GM23248 (cell line): ENCODE measurements at regions not wholly inside any gene's neighbourhood (a gene's known extent, or its start where the extent isn't known, plus 50 kb on each side); places are given as distances from the start of the nearest gene placed in this dataset.
"Not testable (repeated sequence)": the region's sequence is repeated elsewhere in the genome, so short reads cannot be mapped to it uniquely, and the experiment has no call there.

ENCODE experiments used
- DNase-seq: peaks from one replicate; pipeline ENCODE4 v3.0.0-alpha.2; 2015
- H2AFZ ChIP-seq: fragments of 200-600 bp; sonication (generic); 2 replicates; pipeline ENCODE4 v1.6.1; 2016; ENCODE audit warnings: antibody characterized with exemption
- H3F3A ChIP-seq: fragments of 200-600 bp; sonication (generic); 2 replicates; pipeline ENCODE4 v1.6.1; 2016; ENCODE audit warnings: mild to moderate bottlenecking, antibody characterized with exemption, mixed run types; ENCODE audit not compliant: insufficient read depth
- H3K27ac ChIP-seq: fragments of 200-600 bp; sonication (generic); 2 replicates; pipeline ENCODE4 v1.5.1; 2016; ENCODE audit warnings: mild to moderate bottlenecking
- H3K27me3 ChIP-seq: fragments of 200-600 bp; sonication (generic); replicated peaks from 2 replicates; pipeline ENCODE4 v1.6.1; 2016; ENCODE audit warnings: mild to moderate bottlenecking; ENCODE audit not compliant: insufficient read depth
- H3K36me3 ChIP-seq: fragments of 200-600 bp; sonication (generic); 2 replicates; pipeline ENCODE4 v1.6.1; 2016; ENCODE audit warnings: low read depth, mild to moderate bottlenecking
- H3K4me1 ChIP-seq: fragments of 200-600 bp; sonication (generic); 2 replicates; pipeline ENCODE4 v1.6.1; 2016; ENCODE audit warnings: mild to moderate bottlenecking; ENCODE audit not compliant: insufficient read depth
- H3K4me2 ChIP-seq: fragments of 200-600 bp; sonication (generic); one replicate; pipeline ENCODE4 v1.6.1; 2016; ENCODE audit warnings: mild to moderate bottlenecking; ENCODE audit not compliant: unreplicated experiment
- H3K4me3 ChIP-seq: fragments of 200-600 bp; sonication (generic); 2 replicates; pipeline ENCODE4 v1.5.1; 2016; ENCODE audit warnings: mild to moderate bottlenecking
- H3K79me2 ChIP-seq: fragments of 200-600 bp; sonication (generic); 2 replicates; pipeline ENCODE4 v1.6.1; 2016; ENCODE audit warnings: mild to moderate bottlenecking; ENCODE audit not compliant: insufficient read depth
- H3K9ac ChIP-seq: fragments of 200-600 bp; sonication (generic); 2 replicates; pipeline ENCODE4 v1.6.1; 2016; ENCODE audit warnings: mild to moderate bottlenecking
- H3K9me2 ChIP-seq: fragments of 200-600 bp; sonication (generic); 2 replicates; pipeline ENCODE4 v1.6.1; 2016; ENCODE audit warnings: mixed run types, mild to moderate bottlenecking, moderate library complexity; ENCODE audit not compliant: insufficient read depth
- H3K9me3 ChIP-seq: fragments of 200-600 bp; sonication (generic); one replicate; pipeline ENCODE4 v1.6.1; 2017; ENCODE audit warnings: low read depth
- H4K20me1 ChIP-seq: fragments of 200-600 bp; sonication (generic); 2 replicates; pipeline ENCODE4 v1.6.0; 2016; ENCODE audit not compliant: insufficient read depth
- EZH2 ChIP-seq: fragments of 200-600 bp; sonication (generic); IDR thresholded peaks from 2 replicates; pipeline ENCODE4 v1.6.1; 2018; ENCODE audit warnings: antibody characterized with exemption, mild to moderate bottlenecking; ENCODE audit not compliant: insufficient read depth, poor library complexity, severe bottlenecking
- EZH2phosphoT487 ChIP-seq: fragments of 200-600 bp; sonication (generic); IDR thresholded peaks from 2 replicates; pipeline ENCODE4 v1.6.1; 2018; ENCODE audit warnings: antibody characterized with exemption, moderate library complexity, mild to moderate bottlenecking, low read depth; ENCODE audit not compliant: insufficient read depth
- WGBS, 2 experiments: methylation state at CpG; one replicate each; pipeline ENCODE4 v1.1.6; 2015 to 2017; ENCODE audit warnings: low lambda C conversion rate in 2 of 2, low coverage in 1 of 2; ENCODE audit errors: missing lambda C conversion rate in 2 of 2; 5-methylcytosine and 5-hydroxymethylcytosine counted together
- in situ Hi-C: fragments of 300-500 bp; cut with MboI; formaldehyde crosslinking; loops from 2 replicates; pipeline ENCODE4 v1.15.0; 2020

DNA sequence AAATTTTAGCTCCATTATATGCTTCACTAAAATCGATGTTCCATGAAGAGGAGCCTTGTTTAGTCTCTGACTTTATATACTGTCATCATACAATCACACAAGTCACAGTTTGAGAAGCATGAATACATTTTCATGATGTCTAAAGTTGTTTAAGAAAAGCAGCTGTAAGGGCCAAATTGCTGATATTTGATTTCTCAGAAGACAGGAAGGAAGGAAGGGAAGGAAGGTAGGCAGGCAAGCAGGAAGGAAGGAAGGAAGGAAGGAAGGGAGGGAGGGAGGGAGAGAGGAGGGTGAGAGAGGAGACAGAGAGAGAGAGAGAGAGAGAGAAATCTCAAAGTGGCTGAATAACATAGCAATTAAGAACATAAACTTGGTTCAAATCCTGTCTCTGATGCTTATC lies 153.7 kb downstream of the RTL9 start:
- no peak for TF ChIP-seq EZH2phosphoT487
- TF ChIP-seq EZH2 = no peak

DNA sequence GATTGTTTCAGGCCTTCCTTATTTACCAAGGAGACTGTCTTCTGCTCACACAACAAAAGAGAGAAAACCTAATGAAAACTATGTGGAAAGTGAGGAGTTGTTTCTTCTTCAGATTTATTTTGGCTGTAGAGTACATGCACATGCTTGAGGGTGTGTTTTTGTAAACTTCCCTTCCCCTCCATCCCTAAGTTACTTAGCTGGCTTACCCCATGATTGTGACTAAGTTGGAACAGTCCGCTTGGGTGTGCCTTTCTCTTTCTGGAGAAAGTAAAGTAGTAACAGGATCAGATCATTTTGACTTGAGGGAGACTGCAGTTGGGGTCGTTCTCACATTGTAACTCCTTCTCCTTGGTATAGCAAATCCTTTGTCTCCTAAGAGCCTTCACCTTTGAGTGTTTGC lies 155.9 kb downstream of the RTL9 start:
- no peak for DNase-seq
- Histone ChIP-seq H3K9ac (no peak overlapping the region), H3K4me3 (no peak overlapping the region), H3K4me2 (no peak overlapping the region), H3K27me3 (no peaks in the 10 kb centered on the region), H3F3A (no peaks in the 10 kb centered on the region), H3K9me3 (no peaks in the 10 kb centered on the region), H3K36me3 (no peaks in the 10 kb centered on the region), H3K9me2 (no peaks in the 10 kb centered on the region), H3K79me2 (no peaks in the 10 kb centered on the region), H3K4me1 (peaks cover 5% of the 10 kb centered on the region), H3K27ac (no peak overlapping the region), H2AFZ (no peak overlapping the region), H4K20me1 (no peaks in the 10 kb centered on the region)
- no peak for TF ChIP-seq EZH2phosphoT487
- no peak for TF ChIP-seq EZH2
- in situ Hi-C loops = no loop called here
- 23 to 28% methylated on average over 2 of the region's 2 CpGs for WGBS, 2 experiments

More for the DNA sequence above, 153.7 kb downstream of the RTL9 start:
- 77 to 95% methylated on average over 1 of the region's 1 CpG for WGBS, 2 experiments
- no peaks in the 10 kb centered on the region for H3K79me2 ChIP-seq
- no peaks in the 10 kb centered on the region for H3K27me3 ChIP-seq
- peaks cover 11% of the 10 kb centered on the region for H3K4me1 ChIP-seq
- no peak for DNase-seq
- H3K36me3 ChIP-seq = no peaks in the 10 kb centered on the region
- H3K9me3 ChIP-seq = no peaks in the 10 kb centered on the region
- no peak overlapping the region for H3K27ac ChIP-seq
- no peaks in the 10 kb centered on the region for H3F3A ChIP-seq
- in situ Hi-C loops = no loop called here
- H3K9ac ChIP-seq = no peak overlapping the region
- no peaks in the 10 kb centered on the region for H3K9me2 ChIP-seq
- H4K20me1 ChIP-seq = no peaks in the 10 kb centered on the region
- H3K4me2 ChIP-seq = no peak overlapping the region
- H2AFZ ChIP-seq = no peak overlapping the region
- no peak overlapping the region for H3K4me3 ChIP-seq

DNA sequence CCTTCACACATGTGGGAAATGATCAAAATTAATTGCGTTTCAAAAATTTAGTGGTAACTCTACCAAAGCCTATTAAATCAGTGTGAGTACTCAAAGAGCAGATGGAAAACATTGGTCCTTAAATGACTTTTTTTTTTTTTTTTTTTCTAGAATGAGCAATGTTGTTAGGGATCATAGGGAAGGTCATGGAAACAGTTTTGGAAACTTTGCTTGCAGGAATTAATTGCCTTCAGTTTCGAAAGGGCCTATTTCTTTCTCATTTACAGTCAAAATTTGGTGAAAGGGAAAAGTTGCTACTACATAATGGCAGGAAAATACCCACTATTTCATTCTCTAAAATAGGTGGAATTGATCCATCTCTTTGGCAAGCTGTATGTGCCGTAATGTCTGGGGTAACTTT lies 160.9 kb downstream of the RTL9 start:
- Histone ChIP-seq H2AFZ (no peak overlapping the region), H3K79me2 (no peaks in the 10 kb centered on the region), H3F3A (no peaks in the 10 kb centered on the region), H3K36me3 (no peaks in the 10 kb centered on the region), H3K27ac (no peak overlapping the region), H4K20me1 (no peaks in the 10 kb centered on the region), H3K4me1 (no peaks in the 10 kb centered on the region), H3K4me2 (no peak overlapping the region), H3K9me2 (no peaks in the 10 kb centered on the region), H3K9ac (no peak overlapping the region), H3K9me3 (no peaks in the 10 kb centered on the region), H3K27me3 (no peaks in the 10 kb centered on the region), H3K4me3 (no peak overlapping the region)
- DNase-seq = no peak
- TF ChIP-seq EZH2phosphoT487 = no peak
- TF ChIP-seq EZH2 = no peak
- WGBS, 2 experiments = 15 to 19% methylated on average over 3 of the region's 3 CpGs
- in situ Hi-C loops = no loop called here

DNA sequence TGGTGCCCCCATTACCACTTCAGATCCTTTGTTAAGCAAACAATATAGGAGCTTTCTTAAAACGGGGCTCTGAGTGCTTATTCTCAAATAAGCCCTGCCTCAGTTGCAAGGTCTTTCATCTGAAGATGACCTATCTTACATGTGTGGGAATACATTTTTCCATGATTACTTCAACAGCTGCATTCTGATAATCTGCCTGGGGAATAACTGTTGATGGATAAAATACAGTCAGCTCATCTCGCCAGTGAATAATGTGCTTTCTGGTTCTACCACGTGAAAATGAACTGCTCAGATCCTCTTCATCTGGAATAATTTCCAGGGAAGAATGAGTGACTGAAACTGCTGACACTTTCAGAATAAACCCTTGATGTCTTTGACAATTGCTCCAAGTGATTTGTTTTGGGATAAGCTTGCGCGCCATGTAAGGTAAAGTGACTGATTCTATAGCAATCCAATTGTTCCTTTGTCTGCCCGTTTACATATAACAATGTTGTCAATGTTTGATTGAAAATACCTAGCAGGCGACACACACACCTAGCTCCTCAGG lies 161.3 kb downstream of the RTL9 start:
- no peaks in the 10 kb centered on the region for H4K20me1 ChIP-seq
- H2AFZ ChIP-seq = no peak overlapping the region
- H3F3A ChIP-seq = no peaks in the 10 kb centered on the region
- no peak overlapping the region for H3K4me2 ChIP-seq
- H3K27me3 ChIP-seq = no peaks in the 10 kb centered on the region
- no peak for DNase-seq
- TF ChIP-seq EZH2phosphoT487 (no peak), EZH2 (no peak)
- no peaks in the 10 kb centered on the region for H3K4me1 ChIP-seq
- H3K9me3 ChIP-seq = no peaks in the 10 kb centered on the region
- H3K27ac ChIP-seq = no peak overlapping the region
- WGBS, 2 experiments = 45 to 46% methylated on average over 7 of the region's 7 CpGs
- H3K9me2 ChIP-seq = no peaks in the 10 kb centered on the region
- in situ Hi-C loops = no loop called here
- no peaks in the 10 kb centered on the region for H3K79me2 ChIP-seq
- no peak overlapping the region for H3K9ac ChIP-seq
- no peak overlapping the region for H3K4me3 ChIP-seq
- no peaks in the 10 kb centered on the region for H3K36me3 ChIP-seq

DNA sequence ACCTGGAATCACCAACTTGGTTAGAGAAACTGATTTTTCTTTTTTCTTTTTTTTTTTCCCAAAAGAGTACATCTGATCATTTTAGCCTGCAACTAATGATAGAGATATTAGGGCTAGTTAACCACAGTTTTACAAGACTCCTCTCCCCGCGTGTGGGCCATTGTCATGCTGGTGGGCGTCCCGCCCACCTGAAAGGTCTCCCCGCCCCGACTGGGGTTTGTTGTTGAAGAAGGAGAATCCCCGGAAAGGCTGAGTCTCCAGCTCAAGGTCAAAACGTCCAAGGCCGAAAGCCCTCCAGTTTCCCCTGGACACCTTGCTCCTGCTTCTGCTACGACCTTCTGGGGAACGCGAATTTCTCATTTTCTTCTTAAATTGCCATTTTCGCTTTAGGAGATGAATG lies 162.0 kb downstream of the RTL9 start:
- DNase-seq, H2AFZ ChIP-seq, H3K9ac ChIP-seq, H3F3A ChIP-seq, H3K27me3 ChIP-seq, H3K4me3 ChIP-seq, H3K4me2 ChIP-seq, H3K4me1 ChIP-seq, H3K9me3 ChIP-seq, H4K20me1 ChIP-seq, H3K36me3 ChIP-seq, H3K9me2 ChIP-seq, in situ Hi-C loops, H3K79me2 ChIP-seq, H3K27ac ChIP-seq: not testable (repeated sequence)
- 44 to 52% methylated on average over 4 to 8 of the region's 13 CpGs for WGBS, 2 experiments
